ENCODE measurements at regions not wholly inside any gene's neighbourhood (a gene's known extent, or its start where the extent isn't known, plus 50 kb on each side); places are given as distances from the start of the nearest gene placed in this dataset.

DNA sequence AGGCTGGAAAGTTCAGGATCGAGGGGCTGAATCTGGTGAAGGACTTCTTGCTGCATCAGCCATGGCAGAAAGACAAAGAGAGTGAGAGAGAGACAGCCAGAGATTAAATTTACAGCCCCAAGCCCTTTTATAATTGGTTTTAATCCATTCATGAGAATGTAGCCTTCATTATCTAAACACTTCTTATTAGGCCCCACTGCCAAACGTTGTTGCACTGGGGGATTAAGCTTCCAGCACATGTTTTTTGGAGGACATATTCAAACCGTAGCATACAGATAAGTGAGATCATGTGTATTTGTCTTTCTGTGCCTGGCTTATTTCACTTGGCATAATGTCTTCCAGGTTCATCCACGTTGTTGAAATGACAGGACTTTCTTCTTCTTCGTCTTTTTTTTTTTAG lies 524.7 kb downstream of the SPRY1 start:
- no peaks in the 10 kb centered on the region for H3K27me3 Mint-ChIP-seq (ENCODE audit: low read depth)
- no peak overlapping the region for H3K27ac Mint-ChIP-seq (ENCODE audit: unreplicated experiment)
- H3K4me3 Mint-ChIP-seq = no peak overlapping the region

GRCh38 chr4:123922847-123923246 lies 526.3 kb downstream of the SPRY1 start:
- Mint-ChIP-seq H3K27me3 (ENCODE audit: low read depth) (no peaks in the 10 kb centered on the region), H3K36me3 (ENCODE audit: low read depth) (no peaks in the 10 kb centered on the region), H3K9me3 (no peaks in the 10 kb centered on the region), H3K4me1 (peaks cover 21% of the 10 kb centered on the region), H3K4me3 (no peak overlapping the region), H3K27ac (ENCODE audit: unreplicated experiment) (no peak overlapping the region)
- TF ChIP-seq, protein P1, sequence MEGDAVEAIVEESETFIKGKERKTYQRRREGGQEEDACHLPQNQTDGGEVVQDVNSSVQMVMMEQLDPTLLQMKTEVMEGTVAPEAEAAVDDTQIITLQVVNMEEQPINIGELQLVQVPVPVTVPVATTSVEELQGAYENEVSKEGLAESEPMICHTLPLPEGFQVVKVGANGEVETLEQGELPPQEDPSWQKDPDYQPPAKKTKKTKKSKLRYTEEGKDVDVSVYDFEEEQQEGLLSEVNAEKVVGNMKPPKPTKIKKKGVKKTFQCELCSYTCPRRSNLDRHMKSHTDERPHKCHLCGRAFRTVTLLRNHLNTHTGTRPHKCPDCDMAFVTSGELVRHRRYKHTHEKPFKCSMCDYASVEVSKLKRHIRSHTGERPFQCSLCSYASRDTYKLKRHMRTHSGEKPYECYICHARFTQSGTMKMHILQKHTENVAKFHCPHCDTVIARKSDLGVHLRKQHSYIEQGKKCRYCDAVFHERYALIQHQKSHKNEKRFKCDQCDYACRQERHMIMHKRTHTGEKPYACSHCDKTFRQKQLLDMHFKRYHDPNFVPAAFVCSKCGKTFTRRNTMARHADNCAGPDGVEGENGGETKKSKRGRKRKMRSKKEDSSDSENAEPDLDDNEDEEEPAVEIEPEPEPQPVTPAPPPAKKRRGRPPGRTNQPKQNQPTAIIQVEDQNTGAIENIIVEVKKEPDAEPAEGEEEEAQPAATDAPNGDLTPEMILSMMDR (conservative IDR thresholded peaks at IDR 0.05) = no peak
- no peak for DNase-seq (ENCODE audit: low read depth, low spot score)

More for the DNA sequence above, 524.7 kb downstream of the SPRY1 start:
- TF ChIP-seq, protein P1 (conservative IDR thresholded peaks at IDR 0.05) = no peak
- H3K36me3 Mint-ChIP-seq (ENCODE audit: low read depth) = no peaks in the 10 kb centered on the region
- H3K9me3 Mint-ChIP-seq = no peaks in the 10 kb centered on the region
- H3K4me1 Mint-ChIP-seq = peaks cover 16% of the 10 kb centered on the region
- DNase-seq (ENCODE audit: low read depth, low spot score) = no peak

- DNase-seq (ENCODE audit: low read depth, low spot score) = no peak
- Mint-ChIP-seq H3K27ac (ENCODE audit: unreplicated experiment) (no peak overlapping the region), H3K4me3 (no peak overlapping the region), H3K36me3 (ENCODE audit: low read depth) (no peaks in the 10 kb centered on the region), H3K4me1 (peaks cover 16% of the 10 kb centered on the region), H3K9me3 (no peaks in the 10 kb centered on the region), H3K27me3 (ENCODE audit: low read depth) (no peaks in the 10 kb centered on the region)
- TF ChIP-seq, protein P1 (conservative IDR thresholded peaks at IDR 0.05) = no peak
Measured at GRCh38 chr4:123924536-123924935, 527.9 kb downstream of the SPRY1 start.

DNA sequence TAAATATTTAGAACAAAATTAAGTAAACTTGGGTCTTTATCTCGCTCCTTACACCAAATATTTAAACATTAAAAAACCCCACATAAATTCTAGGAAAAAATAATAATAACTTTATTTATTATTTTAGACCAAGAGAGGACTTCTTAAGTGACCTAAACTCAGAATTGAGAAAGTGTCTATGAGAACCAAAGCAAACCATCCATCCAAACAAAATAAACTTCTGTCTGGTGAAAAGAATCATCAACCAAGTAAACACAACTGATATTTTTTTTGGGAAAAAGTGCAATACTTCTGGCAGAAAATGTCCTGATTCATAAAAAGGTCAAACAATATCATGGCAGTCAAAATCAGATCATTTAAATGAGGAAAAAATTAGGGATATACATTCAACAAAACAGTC lies 533.0 kb downstream of the SPRY1 start:
- Mint-ChIP-seq H3K4me1 (peaks cover 9% of the 10 kb centered on the region), H3K9me3 (peaks cover 7% of the 10 kb centered on the region), H3K27me3 (ENCODE audit: low read depth) (no peaks in the 10 kb centered on the region), H3K36me3 (ENCODE audit: low read depth) (peaks cover 2% of the 10 kb centered on the region), H3K27ac (ENCODE audit: unreplicated experiment) (no peak overlapping the region), H3K4me3 (no peak overlapping the region)
- no peak for DNase-seq (ENCODE audit: low read depth, low spot score)
- TF ChIP-seq, protein P1 (conservative IDR thresholded peaks at IDR 0.05) = no peak

DNA sequence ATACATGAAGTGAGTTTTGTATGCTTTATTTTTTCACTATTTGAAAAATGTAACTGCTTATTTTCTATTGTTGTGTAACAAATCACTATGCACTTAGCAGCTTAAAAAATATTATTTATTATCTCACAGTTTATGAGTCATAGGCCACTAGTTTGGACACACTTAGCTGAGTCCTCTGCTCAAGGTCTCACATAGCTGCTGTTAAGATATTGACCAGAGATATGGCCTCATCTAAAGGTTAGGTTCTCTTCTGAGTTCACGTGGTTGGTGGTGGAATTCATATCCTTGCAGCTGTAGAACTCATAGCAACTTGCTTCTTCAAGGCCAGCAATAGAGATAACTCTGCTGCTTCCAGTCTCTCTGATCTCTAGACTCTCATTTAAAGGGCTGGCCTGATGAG lies 534.4 kb downstream of the SPRY1 start:
- Mint-ChIP-seq H3K27ac (ENCODE audit: unreplicated experiment) (no peak overlapping the region), H3K4me3 (no peak overlapping the region), H3K9me3 (peaks cover 7% of the 10 kb centered on the region), H3K4me1 (peaks cover 7% of the 10 kb centered on the region), H3K36me3 (ENCODE audit: low read depth) (peaks cover 2% of the 10 kb centered on the region), H3K27me3 (ENCODE audit: low read depth) (no peaks in the 10 kb centered on the region)
- TF ChIP-seq, protein P1 (conservative IDR thresholded peaks at IDR 0.05) = no peak
- DNase-seq (ENCODE audit: low read depth, low spot score) = no peak

DNA sequence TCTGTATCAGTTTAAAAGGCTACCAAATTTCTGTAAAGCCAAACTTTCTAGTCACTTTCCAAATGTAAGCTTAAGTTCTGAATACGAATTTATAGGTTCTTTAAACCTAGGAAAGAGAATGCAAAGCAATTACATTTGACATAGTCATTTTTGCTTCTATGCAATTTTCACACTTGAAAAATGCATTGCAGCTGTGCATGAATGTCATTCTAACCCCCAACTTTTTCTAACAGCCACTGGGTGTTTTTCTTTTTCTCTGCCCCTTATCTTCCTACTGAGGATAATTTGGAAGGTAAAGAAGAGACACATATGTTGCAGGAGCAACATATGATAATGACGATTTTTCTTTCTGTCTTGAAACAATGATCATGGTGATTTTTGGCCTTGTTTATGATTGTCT lies 537.5 kb downstream of the SPRY1 start:
- no peak overlapping the region for H3K4me3 Mint-ChIP-seq
- TF ChIP-seq, protein P1 (conservative IDR thresholded peaks at IDR 0.05) = no peak
- peaks cover 7% of the 10 kb centered on the region for H3K9me3 Mint-ChIP-seq
- peaks cover 18% of the 10 kb centered on the region for H3K4me1 Mint-ChIP-seq
- H3K36me3 Mint-ChIP-seq (ENCODE audit: low read depth) = peaks cover 2% of the 10 kb centered on the region
- no peak overlapping the region for H3K27ac Mint-ChIP-seq (ENCODE audit: unreplicated experiment)
- no peak for DNase-seq (ENCODE audit: low read depth, low spot score)
- H3K27me3 Mint-ChIP-seq (ENCODE audit: low read depth) = no peaks in the 10 kb centered on the region
